SU-DHL-6 (cell line): ENCODE measurements at regions not wholly inside any gene's neighbourhood (a gene's known extent, or its start where the extent isn't known, plus 50 kb on each side); places are given as distances from the start of the nearest gene placed in this dataset.

ENCODE experiments used
- CTCF ChIP-seq: fragments of 200-600 bp; sonication (generic); IDR thresholded peaks from one replicate; pipeline ENCODE4 v1.5.1; 2017; ENCODE audit warnings: antibody characterized with exemption, mild to moderate bottlenecking, low read length, moderate library complexity; ENCODE audit not compliant: insufficient read depth, poor library complexity, severe bottlenecking
- EZH2phosphoT487 ChIP-seq: fragments of 200-600 bp; sonication (generic), shearing (Covaris generic); conservative IDR thresholded peaks from 2 replicates; pipeline ENCODE4 v1.6.1; 2018; ENCODE audit warnings: mild to moderate bottlenecking, antibody characterized with exemption, low read length, moderate library complexity, mixed read lengths

GRCh38 chr11:109968299-109968698 lies 124.9 kb upstream of the ZC3H12C start:
- no peak for TF ChIP-seq CTCF
- TF ChIP-seq EZH2phosphoT487 = no peak
